Mammary epithelial cell (primary cell): ENCODE measurements at regions not wholly inside any gene's neighbourhood (a gene's known extent, or its start where the extent isn't known, plus 50 kb on each side); places are given as distances from the start of the nearest gene placed in this dataset.

ENCODE experiments used
- EZH2 ChIP-seq: IDR thresholded peaks from 2 replicates; pipeline ENCODE4 v1.6.1; 2012; ENCODE audit warnings: low read length, inconsistent platforms, borderline replicate concordance
- TF ChIP-seq, protein P1 (sequence below), 2 donors: IDR thresholded peaks in 1 of 2; conservative IDR thresholded peaks in 1 of 2; 2 replicates each; pipeline ENCODE4 v1.5.1; 2011 to 2012; ENCODE audit warnings: inconsistent platforms in 2 of 2, low read length in 2 of 2, mild to moderate bottlenecking in 2 of 2, control low read depth in 1 of 2, low read depth in 1 of 2; ENCODE audit not compliant: insufficient read depth in 1 of 2; ENCODE audit errors: extremely low read depth in 1 of 2

DNA sequence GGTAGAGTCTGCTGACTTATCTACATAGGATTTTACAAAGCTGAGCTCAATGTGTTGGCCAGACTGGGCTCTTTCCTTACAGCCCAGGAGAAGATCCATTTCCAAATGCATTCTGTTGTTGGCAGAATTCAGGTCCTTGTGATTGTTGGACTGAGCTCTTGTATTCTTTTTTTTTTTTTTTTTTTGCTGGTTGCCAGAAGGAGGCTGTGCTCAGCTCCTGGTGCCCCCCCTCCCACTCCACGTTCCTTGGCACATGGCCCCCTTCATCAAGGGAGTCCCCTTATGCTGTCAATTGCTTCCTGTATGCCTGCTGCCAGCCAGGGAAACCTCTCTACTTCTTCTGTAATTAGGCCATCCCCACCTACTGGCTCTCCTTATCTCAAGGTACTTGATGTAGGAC is 518.1 kb upstream of the AKR1E2 start:
- no peak for TF ChIP-seq EZH2
- TF ChIP-seq, protein P1, sequence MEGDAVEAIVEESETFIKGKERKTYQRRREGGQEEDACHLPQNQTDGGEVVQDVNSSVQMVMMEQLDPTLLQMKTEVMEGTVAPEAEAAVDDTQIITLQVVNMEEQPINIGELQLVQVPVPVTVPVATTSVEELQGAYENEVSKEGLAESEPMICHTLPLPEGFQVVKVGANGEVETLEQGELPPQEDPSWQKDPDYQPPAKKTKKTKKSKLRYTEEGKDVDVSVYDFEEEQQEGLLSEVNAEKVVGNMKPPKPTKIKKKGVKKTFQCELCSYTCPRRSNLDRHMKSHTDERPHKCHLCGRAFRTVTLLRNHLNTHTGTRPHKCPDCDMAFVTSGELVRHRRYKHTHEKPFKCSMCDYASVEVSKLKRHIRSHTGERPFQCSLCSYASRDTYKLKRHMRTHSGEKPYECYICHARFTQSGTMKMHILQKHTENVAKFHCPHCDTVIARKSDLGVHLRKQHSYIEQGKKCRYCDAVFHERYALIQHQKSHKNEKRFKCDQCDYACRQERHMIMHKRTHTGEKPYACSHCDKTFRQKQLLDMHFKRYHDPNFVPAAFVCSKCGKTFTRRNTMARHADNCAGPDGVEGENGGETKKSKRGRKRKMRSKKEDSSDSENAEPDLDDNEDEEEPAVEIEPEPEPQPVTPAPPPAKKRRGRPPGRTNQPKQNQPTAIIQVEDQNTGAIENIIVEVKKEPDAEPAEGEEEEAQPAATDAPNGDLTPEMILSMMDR (conservative IDR thresholded peaks at IDR 0.05 in 1 of 2, IDR thresholded peaks at IDR 0.05 in 1 of 2; ENCODE audit: extremely low read depth in 1 of 2, insufficient read depth in 1 of 2, low read depth in 1 of 2, low read length in 2 of 2), result no peak
